ENCODE measurements at regions not wholly inside any gene's neighbourhood (a gene's known extent, or its start where the extent isn't known, plus 50 kb on each side); places are given as distances from the start of the nearest gene placed in this dataset.

- Histone ChIP-seq H3K27me3 (no peaks in the 10 kb centered on the region), H3K36me3 (no peaks in the 10 kb centered on the region), H3K9me3 (no peaks in the 10 kb centered on the region), H3K27ac (no peak overlapping the region), H3K4me1 (peaks cover 0 to 5% of the 10 kb centered on the region in 2 donors), H3K4me3 (replicated peaks in 1 of 3) (no peak overlapping the region)
- WGBS, 2 donors, result 80 to 100% methylated on average over 1 to 2 of the region's 2 CpGs
- TF ChIP-seq CTCF (IDR thresholded peaks at IDR 0.05), result no peak
- TF ChIP-seq POLR2A (IDR thresholded peaks at IDR 0.05), result no peak
- intact Hi-C loops (cut with DNase I), result no loop called here
- no peak for DNase-seq
These were observed 132.6 kb downstream of the WDR11 start for GRCh38 chr10:120983721-120984120.

- WGBS, 2 donors, result 92 to 100% methylated on average over 2 to 4 of the region's 4 CpGs
- intact Hi-C loops (cut with DNase I), result no loop called here
- TF ChIP-seq POLR2A (IDR thresholded peaks at IDR 0.05), result no peak
- no peaks in the 10 kb centered on the region for H3K36me3 ChIP-seq
- peaks cover 0 to under 1% of the 10 kb centered on the region in 2 donors for H3K4me1 ChIP-seq
- H3K9me3 ChIP-seq, result no peaks in the 10 kb centered on the region
- no peaks in the 10 kb centered on the region for H3K27me3 ChIP-seq
- no peak overlapping the region for H3K27ac ChIP-seq
- no peak for DNase-seq
- H3K4me3 ChIP-seq (replicated peaks in 1 of 3), result no peak overlapping the region
These were observed 133.1 kb downstream of the WDR11 start for GRCh38 chr10:120984221-120984620.

GRCh38 chr10:120987359-120987758, 136.2 kb downstream of the WDR11 start:
- Histone ChIP-seq H3K9me3 (no peaks in the 10 kb centered on the region), H3K36me3 (no peaks in the 10 kb centered on the region), H3K4me1 (no peaks in the 10 kb centered on the region), H3K27ac (no peak overlapping the region), H3K4me3 (replicated peaks in 1 of 3) (no peak overlapping the region), H3K27me3 (no peaks in the 10 kb centered on the region)
- TF ChIP-seq CTCF (IDR thresholded peaks at IDR 0.05) (no peak), POLR2A (IDR thresholded peaks at IDR 0.05) (no peak)
- intact Hi-C loops (cut with DNase I), result no loop called here
- no peak for DNase-seq
- 71 to 87% methylated on average over 2 of the region's 2 CpGs for WGBS, 2 donors

GRCh38 chr10:120988751-120989150, 137.6 kb downstream of the WDR11 start:
- intact Hi-C loops (cut with DNase I), result no loop called here
- no peak overlapping the region for H3K27ac ChIP-seq
- no peak overlapping the region for H3K4me3 ChIP-seq (replicated peaks in 1 of 3)
- H3K36me3 ChIP-seq, result no peaks in the 10 kb centered on the region
- no peaks in the 10 kb centered on the region for H3K4me1 ChIP-seq
- no peaks in the 10 kb centered on the region for H3K27me3 ChIP-seq
- no peak for TF ChIP-seq POLR2A (IDR thresholded peaks at IDR 0.05)
- no peak for TF ChIP-seq CTCF (IDR thresholded peaks at IDR 0.05)
- 88 to 94% methylated on average over 3 of the region's 3 CpGs for WGBS, 2 donors
- no peaks in the 10 kb centered on the region for H3K9me3 ChIP-seq
- DNase-seq, result no peak

- Histone ChIP-seq H3K36me3 (no peaks in the 10 kb centered on the region), H3K27ac (no peak overlapping the region), H3K4me1 (no peaks in the 10 kb centered on the region), H3K9me3 (no peaks in the 10 kb centered on the region), H3K4me3 (replicated peaks in 1 of 3) (no peak overlapping the region), H3K27me3 (no peaks in the 10 kb centered on the region)
- DNase-seq, result no peak
- WGBS, 2 donors, result 87 to 91% methylated on average over 2 of the region's 2 CpGs
- TF ChIP-seq POLR2A (IDR thresholded peaks at IDR 0.05) (no peak), CTCF (IDR thresholded peaks at IDR 0.05) (no peak)
- intact Hi-C loops (cut with DNase I), result no loop called here
These were observed 138.1 kb downstream of the WDR11 start for GRCh38 chr10:120989279-120989678.

Data from thyroid gland (tissue), 4 donors.